CD1c-positive myeloid dendritic cell (primary cell): ENCODE measurements at regions not wholly inside any gene's neighbourhood (a gene's known extent, or its start where the extent isn't known, plus 50 kb on each side); places are given as distances from the start of the nearest gene placed in this dataset.

Source experiments
- DNase-seq: peaks from one replicate; pipeline ENCODE4 v3.0.0-alpha.2; 2016; ENCODE audit errors: extremely low spot score

GRCh38 chr2:147135376-147135775 is 709.5 kb upstream of the ACVR2A start:
- DNase-seq, result no peak

- no peak for DNase-seq
These were observed 711.4 kb upstream of the ACVR2A start for GRCh38 chr2:147133286-147133908.

- no peak for DNase-seq
These were observed 719.7 kb upstream of the ACVR2A start for GRCh38 chr2:147125145-147125544.

GRCh38 chr2:147122944-147123343 is 721.9 kb upstream of the ACVR2A start:
- no peak for DNase-seq

GRCh38 chr2:147110962-147111361 is 733.9 kb upstream of the ACVR2A start:
- DNase-seq, result no peak

- DNase-seq, result no peak
These were observed 734.5 kb upstream of the ACVR2A start for GRCh38 chr2:147110317-147110716.

- DNase-seq, result no peak
These were observed 735.5 kb upstream of the ACVR2A start for GRCh38 chr2:147109291-147109690.

- DNase-seq, result no peak
These were observed 736.3 kb upstream of the ACVR2A start for GRCh38 chr2:147108548-147108947.

GRCh38 chr2:147101941-147102790 is 742.7 kb upstream of the ACVR2A start:
- no peak for DNase-seq

GRCh38 chr2:147100406-147101035 is 744.3 kb upstream of the ACVR2A start:
- no peak for DNase-seq

- DNase-seq, result no peak
These were observed 745.0 kb upstream of the ACVR2A start for GRCh38 chr2:147099845-147100244.

GRCh38 chr2:147098940-147099339 is 745.9 kb upstream of the ACVR2A start:
- no peak for DNase-seq

- DNase-seq, result no peak
These were observed 747.1 kb upstream of the ACVR2A start for GRCh38 chr2:147097747-147098146.

GRCh38 chr2:147096671-147097070 is 748.2 kb upstream of the ACVR2A start:
- DNase-seq, result no peak

- no peak for DNase-seq
These were observed 749.5 kb upstream of the ACVR2A start for GRCh38 chr2:147095376-147095775.

- DNase-seq, result no peak
These were observed 750.8 kb upstream of the ACVR2A start for GRCh38 chr2:147094077-147094476.

GRCh38 chr2:147092266-147092665 is 752.6 kb upstream of the ACVR2A start:
- DNase-seq, result no peak

GRCh38 chr2:147091448-147091847 is 753.4 kb upstream of the ACVR2A start:
- DNase-seq, result no peak

GRCh38 chr2:147088871-147089270 is 756.0 kb upstream of the ACVR2A start:
- no peak for DNase-seq

GRCh38 chr2:147086715-147087114 is 758.1 kb upstream of the ACVR2A start:
- no peak for DNase-seq

- DNase-seq, result no peak
These were observed 761.2 kb upstream of the ACVR2A start for GRCh38 chr2:147083664-147084063.

- DNase-seq, result peak; percentile 68
These were observed 761.8 kb upstream of the ACVR2A start for GRCh38 chr2:147082850-147083522.
